ENCODE measurements at regions not wholly inside any gene's neighbourhood (a gene's known extent, or its start where the extent isn't known, plus 50 kb on each side); places are given as distances from the start of the nearest gene placed in this dataset.

- Histone ChIP-seq H3K4me3 (ENCODE audit: control extremely low read depth in 1 of 5, extremely low read depth in 1 of 5, insufficient read depth in 1 of 5, low read depth in 2 of 5, low read length in 4 of 5) (no peak overlapping the region), H3K4me1 (ENCODE audit: control insufficient read depth in 2 of 2, insufficient read depth in 2 of 2, low read length in 2 of 2) (no peaks in the 10 kb centered on the region), H3K36me3 (replicated peaks in 1 of 2; ENCODE audit: control extremely low read depth in 1 of 2, control insufficient read depth in 1 of 2, extremely low read depth in 1 of 2, insufficient read depth in 2 of 2, low read length in 1 of 2) (no peaks in the 10 kb centered on the region), H3K79me2 (ENCODE audit: control insufficient read depth, insufficient read depth, low read length) (no peaks in the 10 kb centered on the region), H3K9me3 (ENCODE audit: control extremely low read depth in 1 of 3, control insufficient read depth in 2 of 3, insufficient read depth in 1 of 3, low read length in 2 of 3) (no peaks in the 10 kb centered on the region), H4K20me1 (ENCODE audit: control insufficient read depth, insufficient read depth, low read length, poor library complexity, severe bottlenecking) (no peaks in the 10 kb centered on the region), H3K4me2 (replicated peaks; ENCODE audit: low read depth, low read length, poor library complexity, severe bottlenecking) (no peak overlapping the region), H3K9ac (ENCODE audit: low read length) (no peak overlapping the region), H3K27me3 (replicated peaks in 1 of 4; ENCODE audit: control extremely low read depth in 1 of 4, control insufficient read depth in 3 of 4, insufficient read depth in 4 of 4, low read length in 3 of 4) (no peaks in the 10 kb centered on the region), H2AFZ (ENCODE audit: insufficient read depth, low read depth, low read length, poor library complexity, severe bottlenecking) (no peak overlapping the region), H3K27ac (ENCODE audit: low read length in 2 of 2) (no peak overlapping the region)
- TF ChIP-seq CTCF (IDR thresholded peaks at IDR 0.05) (no peak), EZH2 (IDR thresholded peaks at IDR 0.05; ENCODE audit: borderline replicate concordance, insufficient read depth, low read depth, low read length, poor library complexity, severe bottlenecking) (no peak)
- H3K9me3 Mint-ChIP-seq (ENCODE audit: insufficient read depth) = no peaks in the 10 kb centered on the region
- no peak overlapping the region for H3K4me3 Mint-ChIP-seq
- no peak overlapping the region for H3K27ac Mint-ChIP-seq
- ATAC-seq (ENCODE audit: low read depth) (no peak), DNase-seq (no peak)
- no CpG with 5 or more reads among the region's 6 CpGs for WGBS (ENCODE audit: insufficient coverage)
- ChIA-PET POLR2A (no interaction called here), CTCF (no interaction called here)
- H3K4me1 Mint-ChIP-seq = no peaks in the 10 kb centered on the region
- intact Hi-C loops (cut with micrococcal nuclease) = no loop called here
- H3K27me3 Mint-ChIP-seq = peaks cover 3% of the 10 kb centered on the region
Observed at GRCh38 chrX:109928596-109929335, 74.1 kb upstream of the TMEM164 start.

- no peak overlapping the region for H2AFZ ChIP-seq (ENCODE audit: insufficient read depth, low read depth, low read length, poor library complexity, severe bottlenecking)
- Mint-ChIP-seq H3K27me3 (peaks cover 6% of the 10 kb centered on the region), H3K27ac (no peak overlapping the region), H3K4me3 (no peak overlapping the region), H3K9me3 (ENCODE audit: insufficient read depth) (no peaks in the 10 kb centered on the region), H3K4me1 (no peaks in the 10 kb centered on the region)
- no peak overlapping the region for H3K4me2 ChIP-seq (replicated peaks; ENCODE audit: low read depth, low read length, poor library complexity, severe bottlenecking)
- no peak overlapping the region for H3K4me3 ChIP-seq (ENCODE audit: control extremely low read depth in 1 of 5, extremely low read depth in 1 of 5, insufficient read depth in 1 of 5, low read depth in 2 of 5, low read length in 4 of 5)
- H3K9me3 ChIP-seq (ENCODE audit: control extremely low read depth in 1 of 3, control insufficient read depth in 2 of 3, insufficient read depth in 1 of 3, low read length in 2 of 3) = no peaks in the 10 kb centered on the region
- no peak for DNase-seq
- H3K27me3 ChIP-seq (replicated peaks in 1 of 4; ENCODE audit: control extremely low read depth in 1 of 4, control insufficient read depth in 3 of 4, insufficient read depth in 4 of 4, low read length in 3 of 4) = peaks cover 0 to 3% (median 0%) of the 10 kb centered on the region in 4 experiments
- no peaks in the 10 kb centered on the region for H3K36me3 ChIP-seq (replicated peaks in 1 of 2; ENCODE audit: control extremely low read depth in 1 of 2, control insufficient read depth in 1 of 2, extremely low read depth in 1 of 2, insufficient read depth in 2 of 2, low read length in 1 of 2)
- H4K20me1 ChIP-seq (ENCODE audit: control insufficient read depth, insufficient read depth, low read length, poor library complexity, severe bottlenecking) = no peaks in the 10 kb centered on the region
- no peak overlapping the region for H3K9ac ChIP-seq (ENCODE audit: low read length)
- no peak overlapping the region for H3K27ac ChIP-seq (ENCODE audit: low read length in 2 of 2)
- TF ChIP-seq CTCF (IDR thresholded peaks at IDR 0.05) (no peak), EZH2 (IDR thresholded peaks at IDR 0.05; ENCODE audit: borderline replicate concordance, insufficient read depth, low read depth, low read length, poor library complexity, severe bottlenecking) (no peak)
- CTCF ChIA-PET = no interaction called here
- POLR2A ChIA-PET = no interaction called here
- no peaks in the 10 kb centered on the region for H3K4me1 ChIP-seq (ENCODE audit: control insufficient read depth in 2 of 2, insufficient read depth in 2 of 2, low read length in 2 of 2)
- no peak for ATAC-seq (ENCODE audit: low read depth)
- intact Hi-C loops (cut with micrococcal nuclease) = no loop called here
- H3K79me2 ChIP-seq (ENCODE audit: control insufficient read depth, insufficient read depth, low read length) = no peaks in the 10 kb centered on the region
Observed at GRCh38 chrX:109931677-109932076, 71.2 kb upstream of the TMEM164 start.

Measured in B cell (primary cell).